ENCODE measurements at regions not wholly inside any gene's neighbourhood (a gene's known extent, or its start where the extent isn't known, plus 50 kb on each side); places are given as distances from the start of the nearest gene placed in this dataset.

GRCh38 chr14:97336816-97337215, 539.6 kb downstream of the VRK1 start:
- Histone ChIP-seq H3K4me1 (ENCODE audit: control insufficient read depth in 1 of 2, insufficient read depth in 2 of 2, low read length in 2 of 2) (peaks cover under 1% of the 10 kb centered on the region in 2 experiments), H4K8ac (ENCODE audit: low read depth, low read length) (no peak overlapping the region), H3K14ac (ENCODE audit: low read length) (no peak overlapping the region), H3K9me3 (ENCODE audit: insufficient read depth, low read depth, low read length) (peaks cover 2% of the 10 kb centered on the region), H2AK5ac (ENCODE audit: low read length) (no peak overlapping the region), H4K12ac (ENCODE audit: low read depth, low read length) (no peak overlapping the region), H3K4me2 (ENCODE audit: low read length) (no peak overlapping the region), H4K91ac (ENCODE audit: low read depth, low read length) (no peak overlapping the region), H3K79me2 (ENCODE audit: control insufficient read depth, insufficient read depth, low read length, poor library complexity) (no peaks in the 10 kb centered on the region), H3K4ac (ENCODE audit: low read depth, low read length) (no peak overlapping the region), H2BK120ac (ENCODE audit: insufficient read depth, low read length, poor library complexity) (no peak overlapping the region), H2AFZ (ENCODE audit: insufficient read depth, low read length, poor library complexity) (no peak overlapping the region), H3K9ac (ENCODE audit: low read length) (no peak overlapping the region), H3K18ac (ENCODE audit: low read length) (no peak overlapping the region), H3K23ac (ENCODE audit: low read length) (no peak overlapping the region), H3K4me3 (ENCODE audit: low read depth, low read length) (no peak overlapping the region), H3K27me3 (ENCODE audit: insufficient read depth, low read length) (no peaks in the 10 kb centered on the region), H3K27ac (ENCODE audit: low read depth, low read length) (no peak overlapping the region), H3K36me3 (ENCODE audit: control insufficient read depth in 1 of 2, insufficient read depth in 2 of 2, low read length in 2 of 2) (no peaks in the 10 kb centered on the region), H2BK12ac (ENCODE audit: low read length) (no peak overlapping the region), H3K79me1 (ENCODE audit: low read length) (no peaks in the 10 kb centered on the region), H2BK5ac (ENCODE audit: low read depth, low read length, poor library complexity) (no peak overlapping the region)
- no CpG with 5 or more reads among the region's 5 CpGs for WGBS (ENCODE audit: extremely low coverage, insufficient coverage, insufficient read length)
- DNase-seq = no peak

DNA sequence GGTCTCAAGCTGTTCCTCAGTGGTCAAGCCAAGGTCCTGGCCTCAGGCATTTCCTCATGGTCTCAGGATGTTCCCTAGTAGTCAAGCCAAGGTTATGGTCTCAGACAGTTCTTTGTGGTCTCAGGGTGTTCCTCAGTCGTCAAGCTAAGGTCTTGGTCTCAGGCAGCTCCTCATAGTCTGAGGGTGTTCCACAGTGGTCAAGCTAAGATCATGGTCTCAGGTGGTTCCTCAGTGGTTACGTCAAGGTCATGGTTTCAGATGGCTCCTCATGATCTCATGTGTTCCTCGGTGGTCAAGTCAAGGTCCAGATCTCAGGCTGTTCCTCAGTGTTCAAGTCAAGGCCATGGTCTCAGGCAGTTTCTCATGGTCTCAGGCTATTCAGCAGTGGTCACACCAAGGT, 540.1 kb downstream of the VRK1 start:
- no peaks in the 10 kb centered on the region for H3K27me3 ChIP-seq (ENCODE audit: insufficient read depth, low read length)

DNA sequence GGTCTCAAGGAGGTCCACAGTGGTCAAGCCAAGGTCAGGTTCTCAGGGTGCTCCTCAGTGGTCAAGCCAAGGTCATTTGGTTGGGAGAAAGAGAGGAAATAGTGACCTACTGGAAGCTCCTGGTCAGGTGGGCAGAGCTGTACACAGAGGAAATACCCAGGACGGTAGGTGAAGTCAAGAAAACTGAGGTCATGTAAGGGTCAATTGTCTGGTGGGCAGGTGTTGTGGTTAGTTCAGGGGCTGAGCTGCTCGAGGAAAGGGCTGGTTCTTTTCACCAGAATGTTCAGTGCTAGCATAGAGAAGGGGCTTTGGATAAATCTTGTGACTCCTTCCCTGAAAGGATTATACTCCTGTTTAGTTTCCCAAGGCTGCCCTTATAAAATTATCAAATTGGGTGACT, 540.5 kb downstream of the VRK1 start:
- no peak overlapping the region for H3K9ac ChIP-seq (ENCODE audit: low read length)
- no peaks in the 10 kb centered on the region for H3K36me3 ChIP-seq (ENCODE audit: control insufficient read depth in 1 of 2, insufficient read depth in 2 of 2, low read length in 2 of 2)
- H3K4ac ChIP-seq (ENCODE audit: low read depth, low read length) = no peak overlapping the region
- no peak overlapping the region for H3K14ac ChIP-seq (ENCODE audit: low read length)
- DNase-seq = no peak
- no peak overlapping the region for H4K12ac ChIP-seq (ENCODE audit: low read depth, low read length)
- H2BK120ac ChIP-seq (ENCODE audit: insufficient read depth, low read length, poor library complexity) = no peak overlapping the region
- H3K4me1 ChIP-seq (ENCODE audit: control insufficient read depth in 1 of 2, insufficient read depth in 2 of 2, low read length in 2 of 2) = no peaks in the 10 kb centered on the region
- no peak overlapping the region for H2AFZ ChIP-seq (ENCODE audit: insufficient read depth, low read length, poor library complexity)
- H3K27ac ChIP-seq (ENCODE audit: low read depth, low read length) = no peak overlapping the region
- WGBS (ENCODE audit: extremely low coverage, insufficient coverage, insufficient read length) = no CpG with 5 or more reads among the region's 2 CpGs
- H3K79me1 ChIP-seq (ENCODE audit: low read length) = no peaks in the 10 kb centered on the region
- H3K4me3 ChIP-seq (ENCODE audit: low read depth, low read length) = no peak overlapping the region
- no peaks in the 10 kb centered on the region for H3K27me3 ChIP-seq (ENCODE audit: insufficient read depth, low read length)
- peaks cover 2% of the 10 kb centered on the region for H3K9me3 ChIP-seq (ENCODE audit: insufficient read depth, low read depth, low read length)
- H3K79me2 ChIP-seq (ENCODE audit: control insufficient read depth, insufficient read depth, low read length, poor library complexity) = no peaks in the 10 kb centered on the region
- H3K23ac ChIP-seq (ENCODE audit: low read length) = no peak overlapping the region
- no peak overlapping the region for H3K4me2 ChIP-seq (ENCODE audit: low read length)
- no peak overlapping the region for H2BK5ac ChIP-seq (ENCODE audit: low read depth, low read length, poor library complexity)
- no peak overlapping the region for H4K91ac ChIP-seq (ENCODE audit: low read depth, low read length)
- H2BK12ac ChIP-seq (ENCODE audit: low read length) = no peak overlapping the region
- no peak overlapping the region for H4K8ac ChIP-seq (ENCODE audit: low read depth, low read length)
- H2AK5ac ChIP-seq (ENCODE audit: low read length) = no peak overlapping the region
- no peak overlapping the region for H3K18ac ChIP-seq (ENCODE audit: low read length)

More for the DNA sequence above, 540.1 kb downstream of the VRK1 start:
- peaks cover 2% of the 10 kb centered on the region for H3K9me3 ChIP-seq (ENCODE audit: insufficient read depth, low read depth, low read length)
- no peak overlapping the region for H4K91ac ChIP-seq (ENCODE audit: low read depth, low read length)
- no peaks in the 10 kb centered on the region for H3K79me2 ChIP-seq (ENCODE audit: control insufficient read depth, insufficient read depth, low read length, poor library complexity)
- H2AFZ ChIP-seq (ENCODE audit: insufficient read depth, low read length, poor library complexity) = no peak overlapping the region
- H3K18ac ChIP-seq (ENCODE audit: low read length) = no peak overlapping the region
- H2BK12ac ChIP-seq (ENCODE audit: low read length) = no peak overlapping the region
- H2BK120ac ChIP-seq (ENCODE audit: insufficient read depth, low read length, poor library complexity) = no peak overlapping the region
- DNase-seq = no peak
- H3K4me1 ChIP-seq (ENCODE audit: control insufficient read depth in 1 of 2, insufficient read depth in 2 of 2, low read length in 2 of 2) = no peaks in the 10 kb centered on the region
- no peak overlapping the region for H3K14ac ChIP-seq (ENCODE audit: low read length)
- no peak overlapping the region for H3K4me3 ChIP-seq (ENCODE audit: low read depth, low read length)
- no peak overlapping the region for H3K27ac ChIP-seq (ENCODE audit: low read depth, low read length)
- no peaks in the 10 kb centered on the region for H3K79me1 ChIP-seq (ENCODE audit: low read length)
- WGBS (ENCODE audit: extremely low coverage, insufficient coverage, insufficient read length) = no CpG with 5 or more reads among the region's 3 CpGs
- no peak overlapping the region for H2AK5ac ChIP-seq (ENCODE audit: low read length)
- H3K4me2 ChIP-seq (ENCODE audit: low read length) = no peak overlapping the region
- H3K4ac ChIP-seq (ENCODE audit: low read depth, low read length) = no peak overlapping the region
- H4K12ac ChIP-seq (ENCODE audit: low read depth, low read length) = no peak overlapping the region
- H3K36me3 ChIP-seq (ENCODE audit: control insufficient read depth in 1 of 2, insufficient read depth in 2 of 2, low read length in 2 of 2) = no peaks in the 10 kb centered on the region
- no peak overlapping the region for H3K23ac ChIP-seq (ENCODE audit: low read length)
- no peak overlapping the region for H2BK5ac ChIP-seq (ENCODE audit: low read depth, low read length, poor library complexity)
- no peak overlapping the region for H4K8ac ChIP-seq (ENCODE audit: low read depth, low read length)
- H3K9ac ChIP-seq (ENCODE audit: low read length) = no peak overlapping the region

DNA sequence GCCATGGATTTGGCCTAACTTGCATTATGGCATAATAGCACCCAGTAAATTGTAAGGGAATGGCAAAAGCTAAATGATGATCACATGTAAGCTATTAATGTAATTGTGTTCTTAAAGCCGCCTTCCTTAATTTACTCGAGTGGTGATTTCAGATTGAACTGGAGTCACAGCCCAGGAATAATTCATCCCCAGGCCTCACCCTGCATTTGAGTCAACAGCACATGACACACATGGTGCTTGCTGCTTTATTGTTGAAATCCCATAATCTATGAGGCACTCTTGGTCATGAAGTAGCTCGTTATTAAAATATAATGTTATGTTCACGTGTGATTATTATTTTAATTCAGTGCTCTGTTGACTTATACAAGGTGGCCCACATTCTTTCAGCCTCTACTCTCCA, 547.5 kb downstream of the VRK1 start:
- H3K4me3 ChIP-seq (ENCODE audit: low read depth, low read length) = no peak overlapping the region
- no peak overlapping the region for H2AFZ ChIP-seq (ENCODE audit: insufficient read depth, low read length, poor library complexity)
- no peak overlapping the region for H2AK5ac ChIP-seq (ENCODE audit: low read length)
- H4K91ac ChIP-seq (ENCODE audit: low read depth, low read length) = no peak overlapping the region
- no peaks in the 10 kb centered on the region for H3K79me2 ChIP-seq (ENCODE audit: control insufficient read depth, insufficient read depth, low read length, poor library complexity)
- H3K4me2 ChIP-seq (ENCODE audit: low read length) = no peak overlapping the region
- H3K36me3 ChIP-seq (ENCODE audit: control insufficient read depth in 1 of 2, insufficient read depth in 2 of 2, low read length in 2 of 2) = no peaks in the 10 kb centered on the region
- H3K4ac ChIP-seq (ENCODE audit: low read depth, low read length) = no peak overlapping the region
- peaks cover 2% of the 10 kb centered on the region for H3K9me3 ChIP-seq (ENCODE audit: insufficient read depth, low read depth, low read length)
- no peak overlapping the region for H4K12ac ChIP-seq (ENCODE audit: low read depth, low read length)
- H3K79me1 ChIP-seq (ENCODE audit: low read length) = no peaks in the 10 kb centered on the region
- H2BK5ac ChIP-seq (ENCODE audit: low read depth, low read length, poor library complexity) = no peak overlapping the region
- no peak overlapping the region for H3K27ac ChIP-seq (ENCODE audit: low read depth, low read length)
- no peaks in the 10 kb centered on the region for H3K4me1 ChIP-seq (ENCODE audit: control insufficient read depth in 1 of 2, insufficient read depth in 2 of 2, low read length in 2 of 2)
- no peak overlapping the region for H2BK120ac ChIP-seq (ENCODE audit: insufficient read depth, low read length, poor library complexity)
- H3K14ac ChIP-seq (ENCODE audit: low read length) = no peak overlapping the region
- no peak overlapping the region for H2BK12ac ChIP-seq (ENCODE audit: low read length)
- H3K27me3 ChIP-seq (ENCODE audit: insufficient read depth, low read length) = no peaks in the 10 kb centered on the region
- no peak for DNase-seq
- no peak overlapping the region for H3K18ac ChIP-seq (ENCODE audit: low read length)
- no peak overlapping the region for H3K23ac ChIP-seq (ENCODE audit: low read length)
- no peak overlapping the region for H3K9ac ChIP-seq (ENCODE audit: low read length)
- H4K8ac ChIP-seq (ENCODE audit: low read depth, low read length) = no peak overlapping the region
- WGBS (ENCODE audit: extremely low coverage, insufficient coverage, insufficient read length) = no CpG with 5 or more reads among the region's 4 CpGs
